ENCODE measurements at regions not wholly inside any gene's neighbourhood (a gene's known extent, or its start where the extent isn't known, plus 50 kb on each side); places are given as distances from the start of the nearest gene placed in this dataset.

- TF ChIP-seq CTCF (conservative IDR thresholded peaks at IDR 0.05; ENCODE audit: low read length): no peak
- TF ChIP-seq EZH2phosphoT487 (IDR thresholded peaks at IDR 0.05; ENCODE audit: borderline replicate concordance, low read depth, low read length): no peak
These were observed 165.8 kb downstream of the INHBA start for GRCh38 chr7:41536873-41537665.
